AG09309 (cell line): ENCODE measurements at regions not wholly inside any gene's neighbourhood (a gene's known extent, or its start where the extent isn't known, plus 50 kb on each side); places are given as distances from the start of the nearest gene placed in this dataset.
"Not testable (repeated sequence)": the region's sequence is repeated elsewhere in the genome, so short reads cannot be mapped to it uniquely, and the experiment has no call there.

Experiments used
- DNase-seq: peaks from one replicate; pipeline ENCODE4 v3.0.0-alpha.2; 2010; ENCODE audit warnings: low read depth
- H3K4me3 ChIP-seq: 2 replicates; pipeline ENCODE4 v1.5.1; 2011; ENCODE audit warnings: mild to moderate bottlenecking, low read depth, low read length, moderate library complexity; ENCODE audit not compliant: control insufficient read depth
- TF ChIP-seq, protein P1 (sequence below): IDR thresholded peaks from 2 replicates; pipeline ENCODE4 v1.5.1; 2011; ENCODE audit warnings: mild to moderate bottlenecking, low read depth, low read length, inconsistent platforms; ENCODE audit not compliant: insufficient read depth, control insufficient read depth; ENCODE audit errors: missing control alignments

GRCh38 chr3:33941804-33942203, 143.4 kb downstream of the PDCD6IP start:
- DNase-seq: no peak
- TF ChIP-seq, protein P1, sequence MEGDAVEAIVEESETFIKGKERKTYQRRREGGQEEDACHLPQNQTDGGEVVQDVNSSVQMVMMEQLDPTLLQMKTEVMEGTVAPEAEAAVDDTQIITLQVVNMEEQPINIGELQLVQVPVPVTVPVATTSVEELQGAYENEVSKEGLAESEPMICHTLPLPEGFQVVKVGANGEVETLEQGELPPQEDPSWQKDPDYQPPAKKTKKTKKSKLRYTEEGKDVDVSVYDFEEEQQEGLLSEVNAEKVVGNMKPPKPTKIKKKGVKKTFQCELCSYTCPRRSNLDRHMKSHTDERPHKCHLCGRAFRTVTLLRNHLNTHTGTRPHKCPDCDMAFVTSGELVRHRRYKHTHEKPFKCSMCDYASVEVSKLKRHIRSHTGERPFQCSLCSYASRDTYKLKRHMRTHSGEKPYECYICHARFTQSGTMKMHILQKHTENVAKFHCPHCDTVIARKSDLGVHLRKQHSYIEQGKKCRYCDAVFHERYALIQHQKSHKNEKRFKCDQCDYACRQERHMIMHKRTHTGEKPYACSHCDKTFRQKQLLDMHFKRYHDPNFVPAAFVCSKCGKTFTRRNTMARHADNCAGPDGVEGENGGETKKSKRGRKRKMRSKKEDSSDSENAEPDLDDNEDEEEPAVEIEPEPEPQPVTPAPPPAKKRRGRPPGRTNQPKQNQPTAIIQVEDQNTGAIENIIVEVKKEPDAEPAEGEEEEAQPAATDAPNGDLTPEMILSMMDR: no peak
- no peak overlapping the region for H3K4me3 ChIP-seq

GRCh38 chr3:33942483-33943150, 144.2 kb downstream of the PDCD6IP start:
- DNase-seq: no peak
- TF ChIP-seq, protein P1: no peak
- no peak overlapping the region for H3K4me3 ChIP-seq

GRCh38 chr3:33943277-33943676, 144.8 kb downstream of the PDCD6IP start:
- H3K4me3 ChIP-seq: no peak overlapping the region
- TF ChIP-seq, protein P1: no peak
- DNase-seq: no peak

GRCh38 chr3:33946612-33947011, 148.2 kb downstream of the PDCD6IP start:
- not testable (repeated sequence) for H3K4me3 ChIP-seq, DNase-seq

GRCh38 chr3:33947272-33948195, 149.1 kb downstream of the PDCD6IP start:
- DNase-seq: no peak

GRCh38 chr3:33949074-33949473, 150.6 kb downstream of the PDCD6IP start:
- no peak for DNase-seq
- TF ChIP-seq, protein P1: no peak
- H3K4me3 ChIP-seq: no peak overlapping the region

More at GRCh38 chr3:33947272-33948195, 149.1 kb downstream of the PDCD6IP start:
- TF ChIP-seq, protein P1: no peak
- H3K4me3 ChIP-seq: no peak overlapping the region

DNA sequence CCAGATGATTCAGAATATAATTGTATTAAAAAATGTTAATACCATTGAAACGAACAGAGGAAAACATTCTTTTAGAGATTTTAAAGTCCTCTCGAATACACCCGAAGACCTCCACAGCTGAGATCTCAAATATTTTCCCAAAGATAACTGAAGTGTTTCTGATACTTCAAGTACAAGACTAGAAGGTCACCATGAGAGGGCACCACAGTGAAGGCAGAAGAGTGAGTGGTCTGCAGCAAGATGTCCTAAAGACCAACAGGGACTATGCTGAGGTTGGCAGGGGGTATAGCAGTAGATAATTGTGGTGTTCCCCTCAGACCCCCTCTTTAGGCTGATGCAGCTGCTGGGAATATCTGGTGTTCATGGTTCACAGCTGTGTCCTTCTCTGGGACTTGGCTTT, 156.5 kb downstream of the PDCD6IP start:
- no peak for DNase-seq
- TF ChIP-seq, protein P1: peak; percentile 49
- no peak overlapping the region for H3K4me3 ChIP-seq
